ENCODE measurements at regions not wholly inside any gene's neighbourhood (a gene's known extent, or its start where the extent isn't known, plus 50 kb on each side); places are given as distances from the start of the nearest gene placed in this dataset.
"Not testable (repeated sequence)": the region's sequence is repeated elsewhere in the genome, so short reads cannot be mapped to it uniquely, and the experiment has no call there.

- no peak for DNase-seq (ENCODE audit: low read depth)
Measured at GRCh38 chr13:21228738-21229137, 52.3 kb downstream of the MRPL57 start.

- DNase-seq (ENCODE audit: low read depth), result no peak
Measured at GRCh38 chr13:21229241-21230024, 53.0 kb downstream of the MRPL57 start.

GRCh38 chr13:21230516-21230915, 54.1 kb downstream of the MRPL57 start:
- no peak for DNase-seq (ENCODE audit: low read depth)

- DNase-seq (ENCODE audit: low read depth), result no peak
Measured at GRCh38 chr13:21231426-21231940, 55.0 kb downstream of the MRPL57 start.

- DNase-seq (ENCODE audit: low read depth), result no peak
Measured at GRCh38 chr13:21232196-21232595, 55.7 kb downstream of the MRPL57 start.

- no peak for DNase-seq (ENCODE audit: low read depth)
Measured at GRCh38 chr13:21232599-21232998, 56.1 kb downstream of the MRPL57 start.

GRCh38 chr13:21233086-21233485, 56.6 kb downstream of the MRPL57 start:
- DNase-seq (ENCODE audit: low read depth), result no peak

GRCh38 chr13:21234526-21234925, 58.1 kb downstream of the MRPL57 start:
- no peak for DNase-seq (ENCODE audit: low read depth)

GRCh38 chr13:21235174-21235573, 58.7 kb downstream of the MRPL57 start:
- DNase-seq (ENCODE audit: low read depth), result no peak

- DNase-seq (ENCODE audit: low read depth), result no peak
Measured at GRCh38 chr13:21237081-21237480, 60.6 kb downstream of the MRPL57 start.

- no peak for DNase-seq (ENCODE audit: low read depth)
Measured at GRCh38 chr13:21238267-21238666, 61.8 kb downstream of the MRPL57 start.

- DNase-seq (ENCODE audit: low read depth), result no peak
Measured at GRCh38 chr13:21240586-21240985, 64.1 kb downstream of the MRPL57 start.

GRCh38 chr13:21242236-21242635, 65.8 kb downstream of the MRPL57 start:
- DNase-seq (ENCODE audit: low read depth), result no peak

GRCh38 chr13:21243045-21243897, 66.8 kb downstream of the MRPL57 start:
- DNase-seq (ENCODE audit: low read depth), result no peak

- DNase-seq (ENCODE audit: low read depth), result not testable (repeated sequence)
Measured at GRCh38 chr13:21243898-21244184, 67.4 kb downstream of the MRPL57 start.

GRCh38 chr13:21246761-21247452, 70.4 kb downstream of the MRPL57 start:
- DNase-seq (ENCODE audit: low read depth), result no peak

- no peak for DNase-seq (ENCODE audit: low read depth)
Measured at GRCh38 chr13:21256351-21256761, 79.9 kb downstream of the MRPL57 start.

- no peak for DNase-seq (ENCODE audit: low read depth)
Measured at GRCh38 chr13:21256891-21257290, 80.4 kb downstream of the MRPL57 start.

GRCh38 chr13:21259571-21260455, 83.4 kb downstream of the MRPL57 start:
- no peak for DNase-seq (ENCODE audit: low read depth)

GRCh38 chr13:21260561-21261290, 84.3 kb downstream of the MRPL57 start:
- DNase-seq (ENCODE audit: low read depth), result not testable (repeated sequence)
